K562 (cell line): ENCODE measurements at regions not wholly inside any gene's neighbourhood (a gene's known extent, or its start where the extent isn't known, plus 50 kb on each side); places are given as distances from the start of the nearest gene placed in this dataset.

ENCODE experiments used
- ARID2 ChIP-seq: fragments of 450-650 bp; IDR thresholded peaks from 2 replicates; pipeline ENCODE4 v1.6.1; 2017; ENCODE audit warnings: antibody characterized with exemption, mild to moderate bottlenecking
- CHD2 ChIP-seq: IDR thresholded peaks from 2 replicates; pipeline ENCODE4 v1.6.1; 2011; ENCODE audit warnings: low read depth, low read length
- CTCFL ChIP-seq: IDR thresholded peaks from 2 replicates; pipeline ENCODE4 v1.6.1; 2011; ENCODE audit warnings: borderline replicate concordance, low read depth, mild to moderate bottlenecking, moderate library complexity, low read length; ENCODE audit not compliant: insufficient read depth, poor library complexity, severe bottlenecking
- EP300 ChIP-seq: IDR thresholded peaks from 2 replicates; pipeline ENCODE4 v1.6.1; 2012; ENCODE audit warnings: low read length, improper control_type of control experiment
- HDGF ChIP-seq: fragments of 450-650 bp; IDR thresholded peaks from 2 replicates; pipeline ENCODE4 v1.6.1; 2016
- MAX ChIP-seq: sonication (generic); formaldehyde crosslinking; IDR thresholded peaks from 2 replicates; pipeline ENCODE4 v1.9.0; 2022; ENCODE audit warnings: mild to moderate bottlenecking, missing genetic modification reagents
- MCM5 ChIP-seq: fragments of 450-650 bp; IDR thresholded peaks from 2 replicates; pipeline ENCODE4 v1.6.1; 2016; ENCODE audit warnings: low read depth
- MNT ChIP-seq, 2 experiments: fragments of 450-650 bp; conservative IDR thresholded peaks; 2 replicates each; pipeline ENCODE4 v1.6.1; 2017; ENCODE audit warnings: mild to moderate bottlenecking in 2 of 2, moderate library complexity in 2 of 2
- MTA3 ChIP-seq: fragments of 450-650 bp; formaldehyde crosslinking; IDR thresholded peaks from 2 replicates; pipeline ENCODE4 v1.6.1; 2017; ENCODE audit warnings: mild to moderate bottlenecking, borderline replicate concordance
- NR1H2 ChIP-seq: sonication (generic); formaldehyde crosslinking; IDR thresholded peaks from 2 replicates; pipeline ENCODE4 v1.4.0; 2020; ENCODE audit warnings: mild to moderate bottlenecking, missing genetic modification reagents
- RAD51 ChIP-seq: fragments of 450-650 bp; IDR thresholded peaks from 2 replicates; pipeline ENCODE4 v1.7.1; 2016; ENCODE audit warnings: low read depth, mild to moderate bottlenecking, borderline replicate concordance
- TAL1 ChIP-seq: fragments of 450-650 bp; IDR thresholded peaks from 2 replicates; pipeline ENCODE4 v1.6.1; 2016; ENCODE audit warnings: mild to moderate bottlenecking
- THAP7 ChIP-seq: fragments of 250-450 bp; sonication (Bioruptor Pico); IDR thresholded peaks from 2 replicates; pipeline ENCODE4 v1.5.0; 2021
- ZHX1 ChIP-seq: fragments of 150-350 bp; conservative IDR thresholded peaks from 2 replicates; pipeline ENCODE4 v1.6.1; 2014; ENCODE audit warnings: low read length
- ZMIZ1 ChIP-seq, 2 experiments: fragments of 150-350 bp in 1 of 2; IDR thresholded peaks; 2 replicates each; pipeline ENCODE4 v1.6.1; 2012 to 2016; ENCODE audit warnings: low read depth in 2 of 2, low read length in 2 of 2, mild to moderate bottlenecking in 1 of 2, moderate library complexity in 1 of 2
- ZNF12 ChIP-seq: sonication (generic); formaldehyde crosslinking; IDR thresholded peaks from 2 replicates; pipeline ENCODE4 v1.4.0; 2020; ENCODE audit warnings: mild to moderate bottlenecking, missing genetic modification reagents
- ZNF586 ChIP-seq: fragments of 450-650 bp; formaldehyde crosslinking; conservative IDR thresholded peaks from 2 replicates; pipeline ENCODE4 v1.4.0; 2020; ENCODE audit warnings: mild to moderate bottlenecking, moderate library complexity

GRCh38 chr2:217090024-217090473 lies 230.2 kb upstream of the TNP1 start (continued):
- TF ChIP-seq MNT (conservative IDR thresholded peaks at IDR 0.05) (peak in 1 of 2 experiments; percentile 21; a peak in 1 of 4 replicates), TAL1 (peak; percentile 12; the same call in 1 of the 2 replicates), ZMIZ1 (IDR thresholded peaks at IDR 0.05; ENCODE audit: low read depth in 2 of 2, low read length in 2 of 2) (no peak), CTCFL (no peak), CHD2 (no peak), ZNF12 (no peak), EP300 (peak; percentile 73; the same call in 1 of the 2 replicates), MCM5 (no peak), ZNF586 (CRISPR knock-in tag) (no peak), RAD51 (no peak), MTA3 (no peak), MAX (CRISPR knock-in tag) (no peak), ARID2 (no peak), NR1H2 (CRISPR knock-in tag) (no peak), THAP7 (CRISPR knock-in tag) (no peak), ZHX1 (no peak), HDGF (no peak)
